ENCODE measurements at regions not wholly inside any gene's neighbourhood (a gene's known extent, or its start where the extent isn't known, plus 50 kb on each side); places are given as distances from the start of the nearest gene placed in this dataset.

DNA sequence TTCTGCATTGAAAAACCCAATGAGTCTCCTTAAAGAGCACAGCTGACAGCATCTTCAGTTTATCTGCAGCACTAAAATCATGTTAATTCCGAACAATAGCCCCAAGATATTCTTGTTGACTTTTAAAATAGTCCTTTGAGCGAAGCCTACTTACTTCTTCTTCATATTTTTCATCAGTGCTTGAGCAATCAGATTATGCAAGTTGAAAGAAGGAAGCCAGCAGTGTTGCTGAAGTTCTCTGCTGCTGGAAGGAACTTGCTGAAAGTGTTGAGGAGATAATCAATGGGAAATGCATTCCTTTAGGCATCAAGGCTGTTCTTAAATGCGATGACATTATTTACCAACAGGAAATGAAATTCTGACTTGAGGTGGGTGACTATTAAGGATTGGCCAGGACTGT is 105.9 kb upstream of the SNTG2 start (continued):
- no peak for TF ChIP-seq SAP30 (IDR thresholded peaks at IDR 0.05; ENCODE audit: insufficient read depth, insufficient replicate concordance, low read length)
- no peak for TF ChIP-seq TCF12 (IDR thresholded peaks at IDR 0.05; ENCODE audit: low read depth, low read length)
- TF ChIP-seq CHD1 (IDR thresholded peaks at IDR 0.05; ENCODE audit: low read depth, low read length), result no peak
- TF ChIP-seq, protein P1, sequence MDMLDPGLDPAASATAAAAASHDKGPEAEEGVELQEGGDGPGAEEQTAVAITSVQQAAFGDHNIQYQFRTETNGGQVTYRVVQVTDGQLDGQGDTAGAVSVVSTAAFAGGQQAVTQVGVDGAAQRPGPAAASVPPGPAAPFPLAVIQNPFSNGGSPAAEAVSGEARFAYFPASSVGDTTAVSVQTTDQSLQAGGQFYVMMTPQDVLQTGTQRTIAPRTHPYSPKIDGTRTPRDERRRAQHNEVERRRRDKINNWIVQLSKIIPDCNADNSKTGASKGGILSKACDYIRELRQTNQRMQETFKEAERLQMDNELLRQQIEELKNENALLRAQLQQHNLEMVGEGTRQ (IDR thresholded peaks at IDR 0.05; ENCODE audit: low read length), result no peak
- no peak for TF ChIP-seq EGR1 (IDR thresholded peaks at IDR 0.05; ENCODE audit: borderline replicate concordance, low read depth, low read length)
- TF ChIP-seq, protein P2, sequence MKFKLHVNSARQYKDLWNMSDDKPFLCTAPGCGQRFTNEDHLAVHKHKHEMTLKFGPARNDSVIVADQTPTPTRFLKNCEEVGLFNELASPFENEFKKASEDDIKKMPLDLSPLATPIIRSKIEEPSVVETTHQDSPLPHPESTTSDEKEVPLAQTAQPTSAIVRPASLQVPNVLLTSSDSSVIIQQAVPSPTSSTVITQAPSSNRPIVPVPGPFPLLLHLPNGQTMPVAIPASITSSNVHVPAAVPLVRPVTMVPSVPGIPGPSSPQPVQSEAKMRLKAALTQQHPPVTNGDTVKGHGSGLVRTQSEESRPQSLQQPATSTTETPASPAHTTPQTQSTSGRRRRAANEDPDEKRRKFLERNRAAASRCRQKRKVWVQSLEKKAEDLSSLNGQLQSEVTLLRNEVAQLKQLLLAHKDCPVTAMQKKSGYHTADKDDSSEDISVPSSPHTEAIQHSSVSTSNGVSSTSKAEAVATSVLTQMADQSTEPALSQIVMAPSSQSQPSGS (IDR thresholded peaks at IDR 0.05; ENCODE audit: low read length), result no peak
